Naive thymus-derived CD8-positive, alpha-beta T cell (primary cell): ENCODE measurements at regions not wholly inside any gene's neighbourhood (a gene's known extent, or its start where the extent isn't known, plus 50 kb on each side); places are given as distances from the start of the nearest gene placed in this dataset.

Experiments
- ATAC-seq, 2 donors: fragments of 150-1000 bp; cut with Tn5 transposase in 1 of 2; sonication (Bioruptor Pico), chemical (Tn5 transposase) in 1 of 2; 1 replicate in 1 of 2; 2 replicates in 1 of 2; pipeline ENCODE4 v1.10.0; 2021; ENCODE audit warnings: mild to moderate bottlenecking in 2 of 2, moderate library complexity in 2 of 2
- POLR2A ChIA-PET: fragments of 350-600 bp; sonication (Branson Sonifier 250); formaldehyde crosslinking; loops from one replicate; lab custom pipeline; 2021; ENCODE audit warnings: antibody characterized with exemption; lab: Charles Lee
- DNase-seq, 10 donors: peaks; one replicate each; pipeline versions ENCODE4 v3.0.0 to v3.0.0-alpha.2; 2020 to 2022
- H3K27ac Mint-ChIP-seq, 10 donors: one replicate each; pipeline ENCODE4 v1.8.0; 2020 to 2022; ENCODE audit warnings: mild to moderate bottlenecking in 10 of 10, mixed read lengths in 10 of 10, moderate library complexity in 4 of 10, inconsistent platforms in 1 of 10
- H3K27me3 Mint-ChIP-seq, 5 donors: one replicate each; pipeline ENCODE4 v1.8.0; 2021 to 2022; ENCODE audit warnings: mixed read lengths in 5 of 5
- H3K36me3 Mint-ChIP-seq, 3 donors: one replicate each; pipeline ENCODE4 v1.8.0; 2020 to 2022; ENCODE audit warnings: mixed read lengths in 3 of 3, mild to moderate bottlenecking in 2 of 3, inconsistent platforms in 1 of 3
- H3K4me1 Mint-ChIP-seq, 4 donors: one replicate each; pipeline ENCODE4 v1.8.0; 2021 to 2022; ENCODE audit warnings: mixed read lengths in 4 of 4
- H3K4me3 Mint-ChIP-seq, 10 donors: one replicate each; pipeline ENCODE4 v1.8.0; 2020 to 2022; ENCODE audit warnings: mild to moderate bottlenecking in 10 of 10, mixed read lengths in 10 of 10, moderate library complexity in 6 of 10, inconsistent platforms in 1 of 10
- H3K9me3 Mint-ChIP-seq, 9 donors: one replicate each; pipeline ENCODE4 v1.8.0; 2020 to 2022; ENCODE audit warnings: mixed read lengths in 9 of 9, mild to moderate bottlenecking in 3 of 9, inconsistent platforms in 1 of 9, moderate library complexity in 1 of 9

DNA sequence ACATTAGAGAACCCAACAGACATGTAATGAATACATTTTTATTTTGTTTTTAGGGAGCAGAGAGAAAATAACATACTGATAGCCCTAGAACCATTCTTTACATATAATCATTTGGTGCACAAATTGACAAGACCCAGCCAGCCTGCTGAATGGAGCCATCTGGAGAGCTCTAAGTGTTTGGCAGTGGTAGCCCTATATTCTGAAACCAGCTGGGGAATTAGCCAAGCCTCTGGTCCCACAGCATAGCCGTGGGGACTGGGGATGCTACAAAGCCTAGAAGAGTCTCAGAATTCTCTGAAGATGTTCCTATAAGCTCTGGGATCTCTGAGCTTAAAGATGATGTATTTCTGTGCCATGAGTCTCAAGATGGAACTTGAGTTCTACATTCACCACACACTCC lies 857.3 kb upstream of the AMELY start:
- Mint-ChIP-seq H3K9me3 (no peaks in the 10 kb centered on the region), H3K4me3 (no peak overlapping the region), H3K27me3 (peaks cover 0 to 6% (median 0%) of the 10 kb centered on the region in 5 donors), H3K27ac (no peak overlapping the region), H3K36me3 (no peaks in the 10 kb centered on the region), H3K4me1 (no peaks in the 10 kb centered on the region)
- ATAC-seq (no peak), DNase-seq (no peak)
- POLR2A ChIA-PET: no interaction called here

DNA sequence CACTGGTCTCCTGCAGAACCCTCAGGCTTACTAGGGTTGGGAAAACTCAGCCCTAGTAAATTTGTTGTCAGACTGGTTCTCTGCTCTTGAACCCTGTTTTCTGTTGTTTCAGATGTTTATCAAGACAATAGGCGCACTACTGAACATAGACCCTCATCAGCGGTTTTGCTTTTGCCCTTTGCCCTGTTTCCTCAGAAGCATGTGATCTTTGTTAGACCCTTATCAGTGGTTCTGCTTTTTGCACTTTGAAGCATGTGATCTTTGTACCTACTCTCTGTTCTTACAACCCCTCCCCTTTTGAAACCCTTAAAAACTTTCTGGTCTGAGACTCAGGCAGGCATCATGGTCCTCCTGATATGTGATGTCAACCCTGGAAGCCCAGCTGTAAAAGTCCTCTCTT lies 842.2 kb upstream of the AMELY start:
- Mint-ChIP-seq H3K36me3 (no peaks in the 10 kb centered on the region), H3K27ac (no peak overlapping the region), H3K4me3 (no peak overlapping the region), H3K9me3 (peaks cover 0 to 2% (median 0%) of the 10 kb centered on the region in 9 donors), H3K27me3 (peaks cover 0 to 9% (median 5%) of the 10 kb centered on the region in 5 donors), H3K4me1 (no peaks in the 10 kb centered on the region)
- DNase-seq (no peak), ATAC-seq (no peak)
- POLR2A ChIA-PET: no interaction called here

DNA sequence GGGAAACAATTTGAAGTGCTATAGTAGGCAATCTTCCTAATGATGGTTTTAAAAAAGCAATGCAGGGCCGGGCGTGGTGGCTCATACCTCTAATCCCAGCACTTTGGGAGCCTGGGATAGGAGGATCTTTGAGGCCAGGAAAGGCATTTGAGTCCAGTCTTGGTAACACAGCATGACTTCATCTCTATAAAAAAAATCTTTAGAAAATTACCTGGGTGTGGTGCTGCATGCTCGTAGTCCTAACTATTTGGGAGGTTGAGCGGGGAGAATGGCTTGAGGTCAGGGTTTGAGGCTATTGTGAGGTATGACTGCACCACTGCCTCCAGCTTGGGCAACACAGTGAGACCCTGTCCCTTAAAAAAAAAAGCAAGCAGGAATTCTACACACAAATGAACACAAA lies 835.2 kb upstream of the AMELY start:
- H3K27ac Mint-ChIP-seq: no peak overlapping the region
- ATAC-seq (no peak), DNase-seq (no peak)
- H3K9me3 Mint-ChIP-seq: no peaks in the 10 kb centered on the region
- no peak overlapping the region for H3K4me3 Mint-ChIP-seq
- H3K27me3 Mint-ChIP-seq: peaks cover 0 to 21% (median 3%) of the 10 kb centered on the region in 5 donors
- POLR2A ChIA-PET: no interaction called here
- H3K4me1 Mint-ChIP-seq: no peaks in the 10 kb centered on the region
- H3K36me3 Mint-ChIP-seq: no peaks in the 10 kb centered on the region

DNA sequence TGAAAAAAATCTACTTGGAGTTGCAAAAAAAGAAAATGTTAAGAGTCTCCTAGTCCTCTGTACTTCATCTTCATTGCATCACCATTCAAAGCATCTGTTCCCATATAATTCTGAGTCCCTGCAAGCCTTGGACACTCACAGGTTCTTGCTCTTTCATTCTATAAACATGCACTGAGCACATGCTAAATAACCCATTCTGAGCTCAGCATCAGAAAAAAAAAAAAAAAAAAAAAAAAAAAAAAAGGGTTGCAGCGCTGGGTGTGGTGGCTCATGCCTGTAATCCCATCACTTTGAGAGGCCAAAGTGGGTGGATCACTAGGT lies 834.0 kb upstream of the AMELY start:
- Mint-ChIP-seq H3K27ac (no peak overlapping the region), H3K9me3 (no peaks in the 10 kb centered on the region), H3K27me3 (peaks cover 0 to 24% (median 4%) of the 10 kb centered on the region in 5 donors), H3K4me3 (no peak overlapping the region), H3K36me3 (no peaks in the 10 kb centered on the region), H3K4me1 (no peaks in the 10 kb centered on the region)
- POLR2A ChIA-PET: no interaction called here
- DNase-seq (no peak), ATAC-seq (no peak)

DNA sequence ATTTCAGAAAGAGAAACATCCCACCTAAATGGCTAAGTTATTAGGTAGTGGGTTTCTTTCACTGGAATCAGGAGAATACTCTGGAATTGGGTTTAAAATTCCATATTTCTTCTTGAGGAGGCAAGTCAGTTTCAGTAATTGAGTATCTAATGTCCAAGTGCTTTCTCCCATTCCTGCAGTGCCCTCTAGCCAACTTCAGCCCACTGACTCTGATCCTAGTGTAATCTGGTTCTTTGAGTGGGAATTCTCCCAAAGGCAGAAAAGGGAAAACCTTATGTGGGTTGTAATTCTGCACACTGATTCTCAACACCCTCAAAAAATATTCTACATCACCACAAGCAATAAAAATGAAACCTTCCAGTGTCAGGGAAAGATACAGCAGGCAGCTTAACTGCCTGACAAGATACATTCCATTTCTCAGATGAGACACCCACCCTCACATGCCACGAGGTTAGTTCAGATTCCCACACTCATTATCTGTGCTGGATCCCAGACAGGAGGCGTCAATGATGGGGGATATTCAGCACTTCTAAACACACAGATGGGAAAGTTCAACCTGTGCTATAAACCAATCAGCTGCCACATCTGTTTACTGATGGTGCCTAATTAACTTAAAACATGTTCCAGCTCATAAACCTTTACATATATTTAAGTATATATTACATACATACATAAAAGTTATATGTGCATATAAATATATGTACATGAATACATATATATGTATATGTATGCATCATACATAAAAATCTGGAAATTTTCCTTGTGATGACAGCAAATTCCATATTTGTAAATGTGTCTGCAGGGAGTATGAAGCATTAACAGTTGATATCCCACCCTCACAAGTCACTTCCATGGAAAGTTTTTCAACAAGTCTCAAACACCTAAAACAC lies 833.4 kb upstream of the AMELY start:
- Mint-ChIP-seq H3K27me3 (peaks cover 0 to 30% (median 6%) of the 10 kb centered on the region in 5 donors), H3K9me3 (no peaks in the 10 kb centered on the region), H3K36me3 (no peaks in the 10 kb centered on the region), H3K4me1 (no peaks in the 10 kb centered on the region), H3K4me3 (no peak overlapping the region), H3K27ac (no peak overlapping the region)
- POLR2A ChIA-PET: no interaction called here
- ATAC-seq (no peak), DNase-seq (no peak)

DNA sequence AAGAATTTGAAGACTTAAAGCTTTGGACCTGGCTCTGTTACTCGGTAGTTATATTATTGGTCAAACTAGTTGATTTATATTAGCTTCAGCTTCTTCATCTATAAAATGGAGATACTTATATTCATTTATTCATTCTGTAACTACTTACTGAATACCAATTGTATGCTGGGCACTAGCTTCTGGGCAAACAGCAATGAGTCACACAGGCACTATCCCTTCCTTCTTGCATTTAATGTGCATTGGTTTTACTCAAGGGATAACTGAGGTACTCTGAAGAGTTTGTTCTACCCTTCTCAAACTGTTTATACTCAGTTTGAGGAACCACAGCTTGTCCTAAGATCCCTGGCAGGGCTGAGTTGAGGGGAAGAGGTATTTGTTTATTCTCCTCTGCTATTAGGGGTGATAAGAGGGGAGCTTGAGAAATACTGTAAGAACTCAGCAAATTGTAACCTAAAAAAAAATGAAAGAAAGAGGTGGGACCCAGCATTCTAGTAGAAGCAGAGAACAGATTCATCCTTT lies 825.4 kb upstream of the AMELY start:
- H3K27me3 Mint-ChIP-seq: peaks cover 0 to 15% (median 5%) of the 10 kb centered on the region in 5 donors
- ATAC-seq (no peak), DNase-seq (no peak)
- no peaks in the 10 kb centered on the region for H3K36me3 Mint-ChIP-seq
- H3K4me3 Mint-ChIP-seq: no peak overlapping the region
- POLR2A ChIA-PET: no interaction called here
- H3K9me3 Mint-ChIP-seq: no peaks in the 10 kb centered on the region
- H3K27ac Mint-ChIP-seq: no peak overlapping the region
- H3K4me1 Mint-ChIP-seq: peaks cover 0 to 2% (median 0%) of the 10 kb centered on the region in 4 donors

DNA sequence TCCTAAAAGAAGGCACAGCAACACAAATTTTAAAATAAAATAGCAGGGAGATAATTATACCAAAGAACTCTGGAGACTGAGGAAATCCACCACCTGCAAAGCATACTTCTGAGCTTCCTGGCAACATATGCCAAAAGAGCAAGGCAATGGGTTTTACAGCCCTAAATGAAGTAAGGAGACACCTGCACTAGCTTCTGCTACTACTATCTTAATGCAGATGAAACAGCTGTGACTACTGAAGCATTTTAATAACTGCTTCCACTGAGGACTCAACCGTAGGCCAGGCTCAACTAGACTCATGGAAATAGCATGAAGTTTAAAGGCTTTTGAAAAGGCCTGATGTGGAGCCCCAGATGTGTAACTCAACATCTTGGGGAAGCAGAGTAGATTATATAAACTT lies 820.1 kb upstream of the AMELY start:
- Mint-ChIP-seq H3K4me3 (no peak overlapping the region), H3K27ac (no peak overlapping the region), H3K36me3 (no peaks in the 10 kb centered on the region), H3K4me1 (peaks cover 0 to 19% (median 1%) of the 10 kb centered on the region in 4 donors), H3K9me3 (no peaks in the 10 kb centered on the region), H3K27me3 (no peaks in the 10 kb centered on the region)
- DNase-seq (no peak), ATAC-seq (no peak)
- POLR2A ChIA-PET: no interaction called here

DNA sequence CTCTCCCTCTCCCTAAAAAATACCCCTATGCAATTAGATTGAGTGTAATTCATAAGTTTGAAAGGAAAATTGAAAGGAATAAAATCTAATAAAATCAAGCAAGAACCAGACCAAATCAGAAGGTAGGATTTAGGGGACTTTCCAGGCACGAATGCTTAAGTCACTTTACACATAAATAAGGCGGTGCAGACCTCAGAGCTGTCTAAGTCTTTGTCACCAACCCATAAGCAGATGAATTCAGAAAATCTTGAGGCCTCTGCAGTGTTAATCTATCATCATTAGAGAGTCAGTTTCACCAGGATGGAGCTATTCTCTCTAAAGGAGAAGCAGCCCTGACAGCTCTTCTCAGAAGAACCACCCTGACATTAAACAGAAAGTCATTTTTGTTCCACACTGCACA lies 819.1 kb upstream of the AMELY start:
- Mint-ChIP-seq H3K36me3 (no peaks in the 10 kb centered on the region), H3K27me3 (no peaks in the 10 kb centered on the region), H3K27ac (no peak overlapping the region), H3K4me1 (peaks cover 0 to 26% (median 1%) of the 10 kb centered on the region in 4 donors), H3K4me3 (no peak overlapping the region), H3K9me3 (no peaks in the 10 kb centered on the region)
- POLR2A ChIA-PET: no interaction called here
- ATAC-seq (no peak), DNase-seq (no peak)

DNA sequence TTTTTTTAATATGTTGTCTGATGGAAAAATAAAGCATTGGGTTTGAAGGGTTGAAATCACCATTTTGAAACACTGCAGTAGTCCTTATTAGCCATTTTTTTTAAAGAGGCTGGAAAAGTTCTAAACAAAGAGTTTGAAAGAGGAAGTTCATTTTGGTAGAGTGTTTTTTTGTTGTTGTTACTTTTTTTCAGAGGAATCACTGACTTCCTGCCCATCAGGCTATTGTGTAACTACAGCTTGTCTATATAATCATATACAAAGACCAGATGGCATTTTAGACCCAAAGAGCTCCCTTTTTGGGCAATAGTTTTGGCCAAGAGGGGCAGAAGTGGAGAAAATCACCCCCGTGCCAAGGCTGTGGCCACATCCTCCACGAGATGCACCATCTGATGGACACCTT lies 818.5 kb upstream of the AMELY start:
- Mint-ChIP-seq H3K4me3 (no peak overlapping the region), H3K27me3 (peaks cover 0 to 3% (median 0%) of the 10 kb centered on the region in 5 donors), H3K9me3 (no peaks in the 10 kb centered on the region), H3K4me1 (peaks cover 0 to 31% (median 1%) of the 10 kb centered on the region in 4 donors), H3K36me3 (no peaks in the 10 kb centered on the region), H3K27ac (no peak overlapping the region)
- DNase-seq (no peak), ATAC-seq (no peak)
- POLR2A ChIA-PET: no interaction called here

DNA sequence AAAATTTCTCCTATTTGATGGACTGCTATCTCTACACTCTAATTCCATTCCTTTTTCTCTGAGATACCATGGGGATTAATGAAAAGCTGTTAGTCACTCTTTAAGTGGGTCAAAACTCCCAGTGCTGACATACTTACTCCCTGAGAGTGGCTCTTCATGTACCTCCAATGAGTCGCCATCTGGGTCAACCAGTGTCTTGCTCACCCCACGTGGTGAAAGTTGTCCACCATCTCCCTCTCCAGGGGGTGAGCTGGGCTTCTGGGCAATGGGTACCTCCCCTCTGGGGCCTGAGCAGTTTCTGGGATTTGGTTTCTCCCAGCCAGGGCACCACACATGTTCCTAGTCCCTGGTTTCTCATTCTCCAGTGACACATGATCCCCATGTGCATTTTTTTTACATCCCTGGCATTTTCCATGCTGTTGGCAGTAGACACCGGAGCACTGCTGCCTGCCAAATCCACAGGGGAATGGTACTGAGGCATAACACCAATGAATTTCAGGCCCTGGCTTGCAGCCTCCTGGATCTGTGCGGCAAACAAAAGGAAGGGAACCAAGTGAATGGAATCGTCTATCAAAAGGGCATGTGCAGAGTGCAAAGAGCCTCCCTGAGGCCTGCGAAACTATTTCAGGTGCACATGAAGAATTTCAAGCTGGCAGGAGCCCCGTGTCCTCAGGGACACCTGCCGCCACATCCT lies 817.9 kb upstream of the AMELY start:
- DNase-seq (no peak), ATAC-seq (no peak)
- H3K36me3 Mint-ChIP-seq: no peaks in the 10 kb centered on the region
- peak overlapping the region in 1 of 10 donors; percentile 28 for H3K27ac Mint-ChIP-seq
- no peaks in the 10 kb centered on the region for H3K9me3 Mint-ChIP-seq
- POLR2A ChIA-PET: no interaction called here
- peaks cover 0 to 3% (median 0%) of the 10 kb centered on the region in 5 donors for H3K27me3 Mint-ChIP-seq
- H3K4me1 Mint-ChIP-seq: peaks cover 0 to 36% (median 1%) of the 10 kb centered on the region in 4 donors
- H3K4me3 Mint-ChIP-seq: no peak overlapping the region

DNA sequence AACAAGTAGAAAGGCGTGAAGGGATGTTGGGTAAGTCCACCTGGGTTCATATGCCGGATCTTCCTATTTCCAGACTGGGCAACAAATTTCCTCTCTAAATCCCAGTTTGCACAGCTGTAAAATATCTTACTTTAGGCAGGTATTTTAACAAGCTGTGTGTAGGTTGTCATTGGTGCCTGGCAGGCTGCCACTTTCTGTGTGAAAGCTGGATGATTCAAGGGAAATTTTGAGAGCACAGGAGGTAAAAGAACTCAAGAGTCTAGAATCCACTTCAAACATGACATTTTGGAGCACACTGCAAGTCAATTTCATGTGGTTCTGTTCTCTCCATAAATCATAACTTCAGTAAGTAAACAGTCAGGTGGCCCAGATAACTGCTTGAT lies 817.4 kb upstream of the AMELY start:
- Mint-ChIP-seq H3K9me3 (no peaks in the 10 kb centered on the region), H3K27ac (no peak overlapping the region), H3K4me1 (peaks cover 0 to 41% (median 1%) of the 10 kb centered on the region in 4 donors), H3K4me3 (no peak overlapping the region), H3K36me3 (no peaks in the 10 kb centered on the region), H3K27me3 (peaks cover 0 to 3% (median 0%) of the 10 kb centered on the region in 5 donors)
- ATAC-seq: no peak
- DNase-seq: no peak
- POLR2A ChIA-PET: no interaction called here

DNA sequence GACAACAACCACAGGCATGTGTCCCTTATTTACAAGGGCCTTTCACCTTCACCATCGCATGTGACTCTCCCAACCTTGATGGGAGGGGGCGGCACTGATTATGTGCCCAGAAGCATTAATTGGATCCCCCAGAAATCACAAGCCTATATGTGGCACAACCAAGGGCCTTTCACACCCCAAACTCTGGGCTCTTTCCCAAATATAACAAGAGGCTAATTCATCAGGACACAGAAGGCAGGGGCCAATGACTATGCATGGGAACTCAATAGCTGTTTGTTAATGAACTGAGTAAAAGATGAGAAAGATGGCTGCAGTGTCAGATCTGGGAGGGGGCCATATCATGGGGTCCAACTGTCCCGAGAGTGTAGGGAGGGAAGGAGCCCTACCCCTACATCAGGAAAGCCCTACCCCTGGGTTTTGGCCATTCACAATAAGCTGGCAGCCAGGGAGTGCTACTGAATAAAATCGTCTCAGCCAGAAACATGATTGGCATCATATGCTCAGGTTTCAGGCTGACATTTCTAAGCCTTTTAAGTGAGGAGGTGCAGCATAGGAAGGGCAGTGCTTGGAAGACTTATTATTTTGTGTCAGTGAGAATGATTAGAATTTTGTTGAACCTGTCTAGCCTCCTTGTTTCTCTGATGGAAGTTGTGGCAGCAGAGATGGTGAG lies 814.4 kb upstream of the AMELY start:
- no peaks in the 10 kb centered on the region for H3K36me3 Mint-ChIP-seq
- no peaks in the 10 kb centered on the region for H3K9me3 Mint-ChIP-seq
- ATAC-seq: no peak

More for the DNA sequence above, 814.4 kb upstream of the AMELY start:
- POLR2A ChIA-PET: no interaction called here
- Mint-ChIP-seq H3K4me1 (peaks cover 0 to 49% (median 2%) of the 10 kb centered on the region in 4 donors), H3K27me3 (peaks cover 0 to 7% (median 0%) of the 10 kb centered on the region in 5 donors), H3K4me3 (no peak overlapping the region), H3K27ac (no peak overlapping the region)
- no peak for DNase-seq
